Mesendoderm (in vitro differentiated cells): ENCODE measurements at regions not wholly inside any gene's neighbourhood (a gene's known extent, or its start where the extent isn't known, plus 50 kb on each side); places are given as distances from the start of the nearest gene placed in this dataset.
A peak's percentile ranks its signal among the peaks of the same experiment; 100 is the strongest.

Experiments used
- DNase-seq: peaks from one replicate; pipeline ENCODE4 v3.0.0; 2013
- H2AK5ac ChIP-seq: 2 replicates; pipeline ENCODE4 v1.6.1; 2013; ENCODE audit warnings: low read length, inconsistent platforms
- H2BK120ac ChIP-seq: 2 replicates; pipeline ENCODE4 v1.6.1; 2013; ENCODE audit warnings: low read depth, mild to moderate bottlenecking, low read length, moderate library complexity, mixed read lengths
- H2BK15ac ChIP-seq: replicated peaks from 2 replicates; pipeline ENCODE4 v1.6.1; 2013; ENCODE audit warnings: low read depth, mild to moderate bottlenecking, moderate library complexity
- H2BK5ac ChIP-seq: 2 replicates; pipeline ENCODE4 v1.6.1; 2013; ENCODE audit warnings: low read length, inconsistent platforms
- H3K18ac ChIP-seq: 2 replicates; pipeline ENCODE4 v1.6.1; 2013; ENCODE audit warnings: mild to moderate bottlenecking, low read length, mixed read lengths
- H3K23ac ChIP-seq: one replicate; pipeline ENCODE4 v1.6.1; 2013; ENCODE audit warnings: low read length
- H3K27ac ChIP-seq: 2 replicates; pipeline ENCODE4 v1.5.1; 2013; ENCODE audit warnings: low read depth, mild to moderate bottlenecking, inconsistent platforms, low read length, moderate library complexity
- H3K27me3 ChIP-seq: 2 replicates; pipeline ENCODE4 v1.6.1; 2013; ENCODE audit warnings: low read length, control low read depth, mild to moderate bottlenecking, inconsistent platforms; ENCODE audit not compliant: insufficient read depth, poor library complexity
- H3K36me3 ChIP-seq: 2 replicates; pipeline ENCODE4 v1.6.1; 2013; ENCODE audit warnings: low read length, inconsistent platforms; ENCODE audit not compliant: control insufficient read depth, insufficient read depth
- H3K4ac ChIP-seq: one replicate; pipeline ENCODE4 v1.6.1; 2013; ENCODE audit warnings: low read depth, mild to moderate bottlenecking, low read length, moderate library complexity
- H3K4me1 ChIP-seq: 2 replicates; pipeline ENCODE4 v1.6.1; 2013; ENCODE audit warnings: low read depth, low read length, inconsistent platforms; ENCODE audit not compliant: control insufficient read depth
- H3K4me2 ChIP-seq: 2 replicates; pipeline ENCODE4 v1.6.1; 2013; ENCODE audit warnings: low read length
- H3K4me3 ChIP-seq: 2 replicates; pipeline ENCODE4 v1.5.1; 2013; ENCODE audit warnings: mild to moderate bottlenecking, low read length
- H3K56ac ChIP-seq: one replicate; pipeline ENCODE4 v1.6.1; 2013; ENCODE audit warnings: low read length
- H3K79me1 ChIP-seq: 2 replicates; pipeline ENCODE4 v1.6.1; 2013; ENCODE audit warnings: low read length, inconsistent platforms
- H3K79me2 ChIP-seq: 2 replicates; pipeline ENCODE4 v1.6.1; 2013; ENCODE audit warnings: mild to moderate bottlenecking, low read length; ENCODE audit not compliant: control insufficient read depth, insufficient read depth
- H3K9ac ChIP-seq: 2 replicates; pipeline ENCODE4 v1.6.1; 2013; ENCODE audit warnings: low read length, inconsistent platforms
- H4K5ac ChIP-seq: one replicate; pipeline ENCODE4 v1.6.1; 2013; ENCODE audit warnings: low read length
- H4K8ac ChIP-seq: one replicate; pipeline ENCODE4 v1.6.1; 2013; ENCODE audit warnings: low read depth, mild to moderate bottlenecking, control low read depth, low read length, moderate library complexity
- WGBS: extraction: QIAGEN DNeasy Blood & Tissue Kit; methylation state at CpG from one replicate; pipeline ENCODE4 v1.1.7; 2013; ENCODE audit warnings: low lambda C conversion rate, missing lambda C conversion rate; ENCODE audit not compliant: insufficient coverage; ENCODE audit errors: extremely low coverage; 5-methylcytosine and 5-hydroxymethylcytosine counted together

GRCh38 chr20:10783707-10784553 lies 110.1 kb upstream of the JAG1 start:
- H2BK15ac ChIP-seq: no peak overlapping the region
- no peaks in the 10 kb centered on the region for H3K36me3 ChIP-seq
- no peaks in the 10 kb centered on the region for H3K79me1 ChIP-seq
- no peaks in the 10 kb centered on the region for H3K27me3 ChIP-seq
- no peaks in the 10 kb centered on the region for H3K79me2 ChIP-seq
- no peak overlapping the region for H2BK5ac ChIP-seq
- H3K4me2 ChIP-seq: no peak overlapping the region
- DNase-seq: peak; percentile 85
- no peak overlapping the region for H3K23ac ChIP-seq
- no CpG with 5 or more reads among the region's 4 CpGs for WGBS
- no peak overlapping the region for H3K4ac ChIP-seq
- peaks cover 16% of the 10 kb centered on the region for H3K4me1 ChIP-seq
- H4K8ac ChIP-seq: no peak overlapping the region
- no peak overlapping the region for H3K4me3 ChIP-seq
- no peak overlapping the region for H2BK120ac ChIP-seq
- H3K27ac ChIP-seq: no peak overlapping the region
- H3K56ac ChIP-seq: no peak overlapping the region
- H4K5ac ChIP-seq: no peak overlapping the region
- H3K18ac ChIP-seq: peak overlapping the region; percentile 8
- H2AK5ac ChIP-seq: no peak overlapping the region
- no peak overlapping the region for H3K9ac ChIP-seq

- Histone ChIP-seq H3K27ac (no peak overlapping the region), H2BK5ac (peak overlapping the region; percentile 6), H2BK120ac (no peak overlapping the region), H3K18ac (no peak overlapping the region), H3K4me1 (peaks cover 16% of the 10 kb centered on the region), H3K4ac (peak overlapping the region; percentile 40), H2AK5ac (no peak overlapping the region), H3K23ac (no peak overlapping the region), H3K79me1 (no peaks in the 10 kb centered on the region), H2BK15ac (no peak overlapping the region), H4K8ac (no peak overlapping the region), H4K5ac (no peak overlapping the region), H3K4me3 (no peak overlapping the region), H3K79me2 (no peaks in the 10 kb centered on the region), H3K9ac (no peak overlapping the region), H3K36me3 (no peaks in the 10 kb centered on the region), H3K56ac (no peak overlapping the region), H3K27me3 (no peaks in the 10 kb centered on the region), H3K4me2 (no peak overlapping the region)
- WGBS: no CpG with 5 or more reads among the region's 6 CpGs
- no peak for DNase-seq
Measured at GRCh38 chr20:10784554-10785183, 110.9 kb upstream of the JAG1 start.

GRCh38 chr20:10786678-10787077 lies 112.9 kb upstream of the JAG1 start:
- no peak overlapping the region for H2AK5ac ChIP-seq
- H2BK5ac ChIP-seq: no peak overlapping the region
- H2BK120ac ChIP-seq: no peak overlapping the region
- no peak overlapping the region for H4K8ac ChIP-seq
- H3K56ac ChIP-seq: no peak overlapping the region
- H3K79me2 ChIP-seq: no peaks in the 10 kb centered on the region
- H3K4me2 ChIP-seq: no peak overlapping the region
- no peak overlapping the region for H3K23ac ChIP-seq
- no peaks in the 10 kb centered on the region for H3K79me1 ChIP-seq
- peak; percentile 87 for DNase-seq
- no peak overlapping the region for H3K9ac ChIP-seq
- no peak overlapping the region for H3K4me3 ChIP-seq
- no peak overlapping the region for H3K18ac ChIP-seq
- no peaks in the 10 kb centered on the region for H3K36me3 ChIP-seq
- H3K27ac ChIP-seq: no peak overlapping the region
- no peak overlapping the region for H3K4ac ChIP-seq
- no peaks in the 10 kb centered on the region for H3K27me3 ChIP-seq
- no peak overlapping the region for H2BK15ac ChIP-seq
- peaks cover 16% of the 10 kb centered on the region for H3K4me1 ChIP-seq
- H4K5ac ChIP-seq: no peak overlapping the region
- no CpG with 5 or more reads among the region's 1 CpG for WGBS

- Histone ChIP-seq H3K27ac (no peak overlapping the region), H3K79me1 (no peaks in the 10 kb centered on the region), H3K4ac (no peak overlapping the region), H3K56ac (no peak overlapping the region), H3K18ac (no peak overlapping the region), H2BK15ac (no peak overlapping the region), H3K4me1 (peaks cover 16% of the 10 kb centered on the region), H4K8ac (no peak overlapping the region), H2BK5ac (no peak overlapping the region), H4K5ac (no peak overlapping the region), H3K27me3 (no peaks in the 10 kb centered on the region), H3K79me2 (no peaks in the 10 kb centered on the region), H3K36me3 (no peaks in the 10 kb centered on the region), H3K23ac (no peak overlapping the region), H3K4me3 (no peak overlapping the region), H2BK120ac (no peak overlapping the region), H2AK5ac (no peak overlapping the region), H3K9ac (no peak overlapping the region), H3K4me2 (no peak overlapping the region)
- DNase-seq: no peak
- no CpG with 5 or more reads among the region's 2 CpGs for WGBS
Measured at GRCh38 chr20:10788055-10788454, 114.3 kb upstream of the JAG1 start.

GRCh38 chr20:10788877-10789276 lies 115.1 kb upstream of the JAG1 start:
- H3K4me1 ChIP-seq: peaks cover 12% of the 10 kb centered on the region

More at GRCh38 chr20:10788877-10789276, 115.1 kb upstream of the JAG1 start:
- no peak overlapping the region for H3K27ac ChIP-seq
- H3K36me3 ChIP-seq: no peaks in the 10 kb centered on the region
- H2BK15ac ChIP-seq: no peak overlapping the region
- DNase-seq: no peak
- WGBS: no CpG with 5 or more reads among the region's 4 CpGs
- no peak overlapping the region for H4K5ac ChIP-seq
- H3K18ac ChIP-seq: no peak overlapping the region
- no peaks in the 10 kb centered on the region for H3K79me1 ChIP-seq
- H3K4ac ChIP-seq: no peak overlapping the region
- no peak overlapping the region for H3K9ac ChIP-seq
- H3K4me3 ChIP-seq: no peak overlapping the region
- H2AK5ac ChIP-seq: no peak overlapping the region
- no peaks in the 10 kb centered on the region for H3K27me3 ChIP-seq
- H3K79me2 ChIP-seq: no peaks in the 10 kb centered on the region
- no peak overlapping the region for H3K4me2 ChIP-seq
- no peak overlapping the region for H4K8ac ChIP-seq
- H3K23ac ChIP-seq: no peak overlapping the region
- H3K56ac ChIP-seq: no peak overlapping the region
- no peak overlapping the region for H2BK120ac ChIP-seq
- H2BK5ac ChIP-seq: no peak overlapping the region
